ENCODE measurements at regions not wholly inside any gene's neighbourhood (a gene's known extent, or its start where the extent isn't known, plus 50 kb on each side); places are given as distances from the start of the nearest gene placed in this dataset.

GRCh38 chr5:125103459-125103858 lies 357.0 kb upstream of the ZNF608 start:
- intact Hi-C loops (cut with micrococcal nuclease; ENCODE audit: unreplicated experiment) (no loop called here), in situ Hi-C loops (cut with HindIII; ENCODE audit: low pct_unique_long_range_greater_than_20kb, low sequenced_read_pairs) (no loop called here)
- no peak overlapping the region for H3K4me3 ChIP-seq (ENCODE audit: low read depth in 2 of 2, low read length in 2 of 2)
- H3K4me1 ChIP-seq (ENCODE audit: control insufficient read depth, insufficient read depth, low read length) = no peaks in the 10 kb centered on the region
- H3K9me3 ChIP-seq (ENCODE audit: control insufficient read depth, insufficient read depth, low read depth, low read length) = no peaks in the 10 kb centered on the region
- DNase-seq (ENCODE audit: low read depth, low spot score) (no peak), ATAC-seq (no peak)
- TF ChIP-seq POLR2AphosphoS5 (IDR thresholded peaks at IDR 0.05; ENCODE audit: low read depth, low read length) = no peak
- TF ChIP-seq CTCF (IDR thresholded peaks at IDR 0.05) = no peak
- no peak for TF ChIP-seq SIN3A (IDR thresholded peaks at IDR 0.05; ENCODE audit: borderline replicate concordance, insufficient read depth, low read depth, low read length)
- no peak for TF ChIP-seq REST (IDR thresholded peaks at IDR 0.05; ENCODE audit: insufficient read depth in 1 of 2, low read depth in 2 of 2, low read length in 1 of 2)
- TF ChIP-seq TCF7L2 (IDR thresholded peaks at IDR 0.05; ENCODE audit: low read depth, low read length) = no peak
- H3K36me3 ChIP-seq (ENCODE audit: control insufficient read depth, insufficient read depth, low read length) = no peaks in the 10 kb centered on the region
- no peak overlapping the region for H3K27ac ChIP-seq (ENCODE audit: low read length)
- POLR2A ChIA-PET = no interaction called here
- BruUV-seq (replicated peaks) = no TSS peak
- CTCF ChIA-PET = no interaction called here
- H3K27me3 ChIP-seq (ENCODE audit: control insufficient read depth, insufficient read depth, low read length) = no peaks in the 10 kb centered on the region

GRCh38 chr5:125106271-125106670 lies 359.8 kb upstream of the ZNF608 start:
- in situ Hi-C loops (cut with HindIII; ENCODE audit: low pct_unique_long_range_greater_than_20kb, low sequenced_read_pairs) = no loop called here
- H3K27ac ChIP-seq (ENCODE audit: low read length) = no peak overlapping the region
- ChIA-PET POLR2A (interaction anchor here (0.6 kb wide), 1 partner anchor 359 kb away, joined by 3 read pairs; no protein-coding TSS in a partner anchor), CTCF (no interaction called here)
- no peaks in the 10 kb centered on the region for H3K36me3 ChIP-seq (ENCODE audit: control insufficient read depth, insufficient read depth, low read length)
- H3K9me3 ChIP-seq (ENCODE audit: control insufficient read depth, insufficient read depth, low read depth, low read length) = no peaks in the 10 kb centered on the region
- DNase-seq (ENCODE audit: low read depth, low spot score) (no peak), ATAC-seq (no peak)
- intact Hi-C loops (cut with micrococcal nuclease; ENCODE audit: unreplicated experiment) = no loop called here
- no peak for TF ChIP-seq CTCF (IDR thresholded peaks at IDR 0.05)
- TF ChIP-seq SIN3A (IDR thresholded peaks at IDR 0.05; ENCODE audit: borderline replicate concordance, insufficient read depth, low read depth, low read length) = no peak
- TF ChIP-seq REST (IDR thresholded peaks at IDR 0.05; ENCODE audit: insufficient read depth in 1 of 2, low read depth in 2 of 2, low read length in 1 of 2) = no peak
- no peak for TF ChIP-seq TCF7L2 (IDR thresholded peaks at IDR 0.05; ENCODE audit: low read depth, low read length)
- no peak for TF ChIP-seq POLR2AphosphoS5 (IDR thresholded peaks at IDR 0.05; ENCODE audit: low read depth, low read length)
- H3K4me1 ChIP-seq (ENCODE audit: control insufficient read depth, insufficient read depth, low read length) = no peaks in the 10 kb centered on the region; the same call in 1 of the 2 replicates
- H3K4me3 ChIP-seq (ENCODE audit: low read depth in 2 of 2, low read length in 2 of 2) = no peak overlapping the region
- BruUV-seq (replicated peaks) = no TSS peak
- H3K27me3 ChIP-seq (ENCODE audit: control insufficient read depth, insufficient read depth, low read length) = no peaks in the 10 kb centered on the region
